WTC11 (cell line): ENCODE measurements at regions not wholly inside any gene's neighbourhood (a gene's known extent, or its start where the extent isn't known, plus 50 kb on each side); places are given as distances from the start of the nearest gene placed in this dataset.

Experiments
- ETV6 ChIP-seq: sonication (generic); formaldehyde crosslinking; IDR thresholded peaks from 2 replicates; pipeline ENCODE4 v1.8.1; 2022; ENCODE audit warnings: mild to moderate bottlenecking, missing genetic modification reagents
- FOXP1 ChIP-seq: sonication (generic); formaldehyde crosslinking; IDR thresholded peaks from 2 replicates; pipeline ENCODE4 v1.8.0; 2022; ENCODE audit warnings: missing genetic modification reagents, mild to moderate bottlenecking, moderate library complexity, borderline replicate concordance
- MYBL2 ChIP-seq: sonication (generic); formaldehyde crosslinking; IDR thresholded peaks from 2 replicates; pipeline ENCODE4 v1.8.1; 2023; ENCODE audit warnings: mild to moderate bottlenecking, moderate library complexity, missing genetic modification reagents
- NFE2L1 ChIP-seq: sonication (generic); formaldehyde crosslinking; IDR thresholded peaks from 2 replicates; pipeline ENCODE4 v1.8.1; 2023; ENCODE audit warnings: missing genetic modification reagents
- NFYB ChIP-seq: sonication (generic); formaldehyde crosslinking; conservative IDR thresholded peaks from 2 replicates; pipeline ENCODE4 v1.8.0; 2022; ENCODE audit warnings: low read depth, missing genetic modification reagents
- OVOL2 ChIP-seq: fragments of 250-450 bp; sonication (Bioruptor Pico); IDR thresholded peaks from 2 replicates; pipeline ENCODE4 v1.9.0; 2021; ENCODE audit warnings: mild to moderate bottlenecking, borderline replicate concordance
- SP1 ChIP-seq: sonication (generic); formaldehyde crosslinking; conservative IDR thresholded peaks from 2 replicates; pipeline ENCODE4 v1.8.1; 2022; ENCODE audit warnings: missing genetic modification reagents
- TEAD4 ChIP-seq: sonication (generic); formaldehyde crosslinking; IDR thresholded peaks from 2 replicates; pipeline ENCODE4 v1.8.0; 2022; ENCODE audit warnings: mild to moderate bottlenecking, missing genetic modification reagents
- ZNF138 ChIP-seq: sonication (generic); formaldehyde crosslinking; conservative IDR thresholded peaks from 2 replicates; pipeline ENCODE4 v1.8.1; 2022; ENCODE audit warnings: mild to moderate bottlenecking, moderate library complexity, missing genetic modification reagents
- TF ChIP-seq, protein P1 (sequence below): fragments of 200-600 bp; IDR thresholded peaks from 2 replicates; pipeline ENCODE4 v1.8.0; 2022; ENCODE audit warnings: antibody characterized with exemption
- TF ChIP-seq, protein P2 (sequence below): sonication (generic); formaldehyde crosslinking; IDR thresholded peaks from 2 replicates; pipeline ENCODE4 v1.8.1; 2023; ENCODE audit warnings: mild to moderate bottlenecking, missing genetic modification reagents, moderate library complexity
- TF ChIP-seq, protein P3 (sequence below): sonication (generic); formaldehyde crosslinking; IDR thresholded peaks from 2 replicates; pipeline ENCODE4 v1.8.1; 2022; ENCODE audit warnings: missing genetic modification reagents, borderline replicate concordance
- TF ChIP-seq, protein P4 (sequence below): sonication (generic); formaldehyde crosslinking; IDR thresholded peaks from 2 replicates; pipeline ENCODE4 v1.8.1; 2022; ENCODE audit warnings: mild to moderate bottlenecking, moderate library complexity, missing genetic modification reagents
- TF ChIP-seq, protein P5 (sequence below): fragments of 250-450 bp; sonication (Bioruptor Pico); conservative IDR thresholded peaks from 2 replicates; pipeline ENCODE4 v1.9.0; 2021; ENCODE audit warnings: mild to moderate bottlenecking

DNA sequence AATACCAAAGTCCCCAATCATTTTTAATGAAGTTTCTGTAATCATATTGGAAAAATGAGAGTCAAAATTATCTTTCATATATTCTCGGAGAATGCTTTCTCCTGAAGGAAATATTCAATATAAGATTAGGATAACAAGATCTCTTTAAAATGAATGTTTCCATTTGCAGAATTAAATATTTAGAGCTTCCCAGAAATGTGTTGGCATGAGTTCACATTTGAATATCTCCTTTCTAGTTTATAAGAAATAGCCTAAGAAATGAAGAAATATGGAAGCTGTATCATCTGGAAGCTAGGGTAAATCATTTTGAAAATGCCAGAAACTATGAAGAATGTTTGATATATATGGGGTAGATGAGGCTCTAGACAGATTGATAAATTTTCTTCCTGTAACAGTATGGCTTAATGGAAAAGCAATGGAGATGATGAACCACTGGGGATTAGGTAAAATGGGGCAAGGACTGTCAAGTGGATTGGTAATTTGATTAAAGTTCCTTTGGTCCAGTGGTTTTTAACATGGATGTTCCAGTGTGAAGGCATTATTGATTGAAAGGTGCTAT lies 184.6 kb upstream of the ZNF804A start:
- TF ChIP-seq, protein P1, sequence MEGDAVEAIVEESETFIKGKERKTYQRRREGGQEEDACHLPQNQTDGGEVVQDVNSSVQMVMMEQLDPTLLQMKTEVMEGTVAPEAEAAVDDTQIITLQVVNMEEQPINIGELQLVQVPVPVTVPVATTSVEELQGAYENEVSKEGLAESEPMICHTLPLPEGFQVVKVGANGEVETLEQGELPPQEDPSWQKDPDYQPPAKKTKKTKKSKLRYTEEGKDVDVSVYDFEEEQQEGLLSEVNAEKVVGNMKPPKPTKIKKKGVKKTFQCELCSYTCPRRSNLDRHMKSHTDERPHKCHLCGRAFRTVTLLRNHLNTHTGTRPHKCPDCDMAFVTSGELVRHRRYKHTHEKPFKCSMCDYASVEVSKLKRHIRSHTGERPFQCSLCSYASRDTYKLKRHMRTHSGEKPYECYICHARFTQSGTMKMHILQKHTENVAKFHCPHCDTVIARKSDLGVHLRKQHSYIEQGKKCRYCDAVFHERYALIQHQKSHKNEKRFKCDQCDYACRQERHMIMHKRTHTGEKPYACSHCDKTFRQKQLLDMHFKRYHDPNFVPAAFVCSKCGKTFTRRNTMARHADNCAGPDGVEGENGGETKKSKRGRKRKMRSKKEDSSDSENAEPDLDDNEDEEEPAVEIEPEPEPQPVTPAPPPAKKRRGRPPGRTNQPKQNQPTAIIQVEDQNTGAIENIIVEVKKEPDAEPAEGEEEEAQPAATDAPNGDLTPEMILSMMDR = no peak
- no peak for TF ChIP-seq NFE2L1 (CRISPR knock-in tag)
- no peak for TF ChIP-seq FOXP1 (CRISPR knock-in tag)
- TF ChIP-seq NFYB (CRISPR knock-in tag) = no peak
- TF ChIP-seq, protein P2, sequence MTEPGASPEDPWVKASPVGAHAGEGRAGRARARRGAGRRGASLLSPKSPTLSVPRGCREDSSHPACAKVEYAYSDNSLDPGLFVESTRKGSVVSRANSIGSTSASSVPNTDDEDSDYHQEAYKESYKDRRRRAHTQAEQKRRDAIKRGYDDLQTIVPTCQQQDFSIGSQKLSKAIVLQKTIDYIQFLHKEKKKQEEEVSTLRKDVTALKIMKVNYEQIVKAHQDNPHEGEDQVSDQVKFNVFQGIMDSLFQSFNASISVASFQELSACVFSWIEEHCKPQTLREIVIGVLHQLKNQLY (CRISPR knock-in tag) = no peak
- no peak for TF ChIP-seq ETV6
- TF ChIP-seq OVOL2 (CRISPR knock-in tag) = no peak
- TF ChIP-seq, protein P3, sequence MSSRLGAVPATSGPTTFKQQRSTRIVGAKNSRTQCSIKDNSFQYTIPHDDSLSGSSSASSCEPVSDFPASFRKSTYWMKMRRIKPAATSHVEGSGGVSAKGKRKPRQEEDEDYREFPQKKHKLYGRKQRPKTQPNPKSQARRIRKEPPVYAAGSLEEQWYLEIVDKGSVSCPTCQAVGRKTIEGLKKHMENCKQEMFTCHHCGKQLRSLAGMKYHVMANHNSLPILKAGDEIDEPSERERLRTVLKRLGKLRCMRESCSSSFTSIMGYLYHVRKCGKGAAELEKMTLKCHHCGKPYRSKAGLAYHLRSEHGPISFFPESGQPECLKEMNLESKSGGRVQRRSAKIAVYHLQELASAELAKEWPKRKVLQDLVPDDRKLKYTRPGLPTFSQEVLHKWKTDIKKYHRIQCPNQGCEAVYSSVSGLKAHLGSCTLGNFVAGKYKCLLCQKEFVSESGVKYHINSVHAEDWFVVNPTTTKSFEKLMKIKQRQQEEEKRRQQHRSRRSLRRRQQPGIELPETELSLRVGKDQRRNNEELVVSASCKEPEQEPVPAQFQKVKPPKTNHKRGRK (CRISPR knock-in tag) = no peak
- no peak for TF ChIP-seq SP1
- TF ChIP-seq ZNF138 = no peak
- no peak for TF ChIP-seq MYBL2 (CRISPR knock-in tag)
- TF ChIP-seq, protein P4, sequence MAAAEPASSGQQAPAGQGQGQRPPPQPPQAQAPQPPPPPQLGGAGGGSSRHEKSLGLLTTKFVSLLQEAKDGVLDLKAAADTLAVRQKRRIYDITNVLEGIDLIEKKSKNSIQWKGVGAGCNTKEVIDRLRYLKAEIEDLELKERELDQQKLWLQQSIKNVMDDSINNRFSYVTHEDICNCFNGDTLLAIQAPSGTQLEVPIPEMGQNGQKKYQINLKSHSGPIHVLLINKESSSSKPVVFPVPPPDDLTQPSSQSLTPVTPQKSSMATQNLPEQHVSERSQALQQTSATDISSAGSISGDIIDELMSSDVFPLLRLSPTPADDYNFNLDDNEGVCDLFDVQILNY = no peak
- TF ChIP-seq TEAD4 = no peak
- TF ChIP-seq, protein P5, sequence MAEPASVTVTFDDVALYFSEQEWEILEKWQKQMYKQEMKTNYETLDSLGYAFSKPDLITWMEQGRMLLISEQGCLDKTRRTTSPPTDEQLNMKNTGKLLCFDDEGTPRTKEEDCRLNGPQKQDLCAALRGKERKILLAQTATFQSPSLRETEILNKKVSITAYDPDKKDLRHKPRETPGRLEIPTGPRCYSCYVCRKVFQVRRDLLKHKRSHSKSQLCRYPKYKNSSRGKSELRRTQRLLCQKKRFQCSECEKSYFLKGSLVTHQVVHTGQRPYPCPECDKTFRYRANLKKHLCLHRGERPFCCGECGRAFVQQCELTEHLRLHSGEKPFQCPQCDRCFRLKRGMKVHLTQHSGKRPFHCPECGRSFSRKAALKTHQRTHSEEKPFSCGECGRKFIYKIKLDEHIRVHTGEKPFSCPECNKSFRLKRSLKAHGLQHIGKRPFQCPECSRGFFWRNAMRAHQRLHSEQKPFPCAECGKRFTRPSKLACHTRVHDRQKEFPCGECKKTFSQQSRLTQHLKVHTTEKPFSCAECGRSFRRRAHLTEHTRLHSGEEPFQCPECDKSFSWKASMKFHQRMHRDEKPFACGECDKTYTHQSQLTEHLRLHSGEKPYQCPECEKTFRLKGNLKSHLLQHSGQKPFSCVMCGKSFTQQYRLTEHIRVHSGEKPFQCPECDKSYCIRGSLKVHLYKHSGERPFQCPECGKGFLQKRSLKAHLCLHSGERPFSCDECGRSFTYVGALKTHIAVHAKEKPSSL = no peak
